CD4-positive, CD25-positive, alpha-beta regulatory T cell (primary cell): ENCODE measurements at regions not wholly inside any gene's neighbourhood (a gene's known extent, or its start where the extent isn't known, plus 50 kb on each side); places are given as distances from the start of the nearest gene placed in this dataset.
A peak's percentile ranks its signal among the peaks of the same experiment; 100 is the strongest.

Experiments
- ATAC-seq, 2 donors: fragments of 150-1000 bp; cut with Tn5 transposase; one replicate each; pipeline ENCODE4 v1.10.0; 2021; ENCODE audit warnings: low read depth in 2 of 2, moderate number of reproducible peaks in 2 of 2, moderate library complexity in 1 of 2
- DNase-seq, 3 donors: peaks; one replicate each; pipeline versions ENCODE4 v3.0.0 to v3.0.0-alpha.2; 2012 to 2022; ENCODE audit warnings: mixed read lengths in 1 of 3
- H3K27ac ChIP-seq: one replicate; pipeline ENCODE4 v1.7.0; 2013; ENCODE audit warnings: mild to moderate bottlenecking, low read length; ENCODE audit not compliant: insufficient read depth, poor library complexity, severe bottlenecking
- H3K27me3 ChIP-seq: one replicate; pipeline ENCODE4 v1.7.0; 2013; ENCODE audit warnings: low read length; ENCODE audit not compliant: control insufficient read depth, insufficient read depth
- H3K36me3 ChIP-seq: one replicate; pipeline ENCODE4 v1.7.0; 2013; ENCODE audit warnings: mild to moderate bottlenecking, low read length, moderate library complexity; ENCODE audit not compliant: control insufficient read depth, insufficient read depth
- H3K4me1 ChIP-seq: 2 replicates; pipeline ENCODE4 v1.7.0; 2013; ENCODE audit warnings: mild to moderate bottlenecking, low read length; ENCODE audit not compliant: insufficient read depth, control insufficient read depth, poor library complexity, severe bottlenecking
- H3K4me3 ChIP-seq: one replicate; pipeline ENCODE4 v1.7.0; 2013; ENCODE audit warnings: low read depth, mild to moderate bottlenecking, low read length, moderate library complexity
- H3K9me3 ChIP-seq, 2 experiments: 1 replicate in 1 of 2; 2 replicates in 1 of 2; pipeline ENCODE4 v1.7.0; 2013; ENCODE audit warnings: low read length in 2 of 2, mild to moderate bottlenecking in 1 of 2, moderate library complexity in 1 of 2; ENCODE audit not compliant: control insufficient read depth in 2 of 2
- H3K27ac Mint-ChIP-seq, 3 donors: one replicate each; pipeline ENCODE4 v1.8.0; 2020 to 2022; ENCODE audit warnings: mild to moderate bottlenecking in 3 of 3, mixed read lengths in 3 of 3, moderate library complexity in 2 of 3
- H3K27me3 Mint-ChIP-seq: one replicate; pipeline ENCODE4 v1.8.0; 2022; ENCODE audit warnings: mild to moderate bottlenecking, mixed read lengths
- H3K36me3 Mint-ChIP-seq: one replicate; pipeline ENCODE4 v1.8.0; 2020; ENCODE audit warnings: mixed read lengths
- H3K4me1 Mint-ChIP-seq, 4 donors: one replicate each; pipeline ENCODE4 v1.8.0; 2020 to 2022; ENCODE audit warnings: mixed read lengths in 4 of 4, mild to moderate bottlenecking in 1 of 4
- H3K4me3 Mint-ChIP-seq, 4 donors: one replicate each; pipeline ENCODE4 v1.8.0; 2020 to 2022; ENCODE audit warnings: mild to moderate bottlenecking in 4 of 4, mixed read lengths in 4 of 4, moderate library complexity in 3 of 4
- H3K9me3 Mint-ChIP-seq, 7 donors: one replicate each; pipeline ENCODE4 v1.8.0; 2020 to 2022; ENCODE audit warnings: mixed read lengths in 7 of 7, mild to moderate bottlenecking in 3 of 7, moderate library complexity in 2 of 7

GRCh38 chr9:706073-706472 is 135.4 kb upstream of the DMRT1 start:
- no peaks in the 10 kb centered on the region for H3K9me3 Mint-ChIP-seq
- peaks cover 29% of the 10 kb centered on the region for H3K27me3 Mint-ChIP-seq
- peaks cover 10% of the 10 kb centered on the region for H3K36me3 Mint-ChIP-seq
- no peaks in the 10 kb centered on the region for H3K4me1 ChIP-seq
- ATAC-seq (no peak), DNase-seq (peak in 1 of 3 donors; percentile 2)
- peak overlapping the region in 1 of 3 donors; percentile 66 for H3K27ac Mint-ChIP-seq
- no peak overlapping the region for H3K27ac ChIP-seq
- H3K36me3 ChIP-seq: no peaks in the 10 kb centered on the region
- H3K4me3 Mint-ChIP-seq: peak overlapping the region in 3 of 4 donors; percentile 85 to 95 (median 85)
- H3K9me3 ChIP-seq: no peaks in the 10 kb centered on the region
- H3K27me3 ChIP-seq: no peaks in the 10 kb centered on the region
- peaks cover 1 to 15% (median 8%) of the 10 kb centered on the region in 4 donors for H3K4me1 Mint-ChIP-seq
- peak overlapping the region; percentile 84 for H3K4me3 ChIP-seq

GRCh38 chr9:706606-707459 is 134.7 kb upstream of the DMRT1 start:
- peak overlapping the region; percentile 64 to 66 (median 65) for H3K27ac Mint-ChIP-seq
- H3K4me3 Mint-ChIP-seq: peak overlapping the region; percentile 62 to 95 (median 85)
- H3K36me3 ChIP-seq: no peaks in the 10 kb centered on the region
- no peaks in the 10 kb centered on the region for H3K9me3 Mint-ChIP-seq
- H3K4me1 Mint-ChIP-seq: peaks cover 1 to 15% (median 8%) of the 10 kb centered on the region in 4 donors
- no peak overlapping the region for H3K27ac ChIP-seq
- H3K27me3 Mint-ChIP-seq: peaks cover 34% of the 10 kb centered on the region
- H3K9me3 ChIP-seq: no peaks in the 10 kb centered on the region
- peak overlapping the region; percentile 84 for H3K4me3 ChIP-seq
- no peaks in the 10 kb centered on the region for H3K27me3 ChIP-seq
- peaks cover 14% of the 10 kb centered on the region for H3K36me3 Mint-ChIP-seq
- ATAC-seq (peak; percentile 72 to 73), DNase-seq (peak in 2 of 3 donors; percentile 6 to 61)
- H3K4me1 ChIP-seq: no peaks in the 10 kb centered on the region

DNA sequence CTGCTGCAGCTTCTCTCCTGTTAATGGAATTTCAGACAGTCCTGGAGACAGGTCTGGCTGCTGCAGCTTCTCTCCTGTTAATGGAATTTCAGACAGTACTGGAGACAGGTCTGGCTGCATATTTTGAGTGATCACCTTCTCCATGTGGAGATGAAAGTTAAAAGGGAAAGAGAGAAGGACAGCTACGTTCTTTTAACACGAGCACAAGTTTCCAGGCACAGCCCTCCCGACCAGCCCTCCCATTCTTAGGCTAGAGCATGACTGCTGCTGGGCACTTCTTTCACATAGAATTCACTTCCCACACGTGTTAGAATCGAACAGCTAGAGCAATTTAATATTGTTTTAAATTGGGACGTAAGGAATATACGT is 133.3 kb upstream of the DMRT1 start:
- Mint-ChIP-seq H3K9me3 (no peaks in the 10 kb centered on the region), H3K36me3 (peaks cover 16% of the 10 kb centered on the region), H3K27me3 (peaks cover 34% of the 10 kb centered on the region), H3K4me1 (peaks cover 1 to 15% (median 8%) of the 10 kb centered on the region in 4 donors), H3K27ac (no peak overlapping the region), H3K4me3 (peak overlapping the region in 1 of 4 donors; percentile 7)
- H3K36me3 ChIP-seq: no peaks in the 10 kb centered on the region
- no peak overlapping the region for H3K4me3 ChIP-seq
- H3K4me1 ChIP-seq: no peaks in the 10 kb centered on the region
- DNase-seq (no peak), ATAC-seq (no peak)
- H3K27ac ChIP-seq: no peak overlapping the region
- H3K27me3 ChIP-seq: no peaks in the 10 kb centered on the region
- H3K9me3 ChIP-seq: no peaks in the 10 kb centered on the region

GRCh38 chr9:708551-709432 is 132.7 kb upstream of the DMRT1 start:
- Histone ChIP-seq H3K4me3 (no peak overlapping the region), H3K4me1 (no peaks in the 10 kb centered on the region), H3K9me3 (no peaks in the 10 kb centered on the region), H3K36me3 (no peaks in the 10 kb centered on the region), H3K27ac (no peak overlapping the region), H3K27me3 (no peaks in the 10 kb centered on the region)
- peak overlapping the region in 1 of 4 donors; percentile 65 for H3K4me3 Mint-ChIP-seq
- H3K27ac Mint-ChIP-seq: no peak overlapping the region
- peaks cover 1 to 15% (median 8%) of the 10 kb centered on the region in 4 donors for H3K4me1 Mint-ChIP-seq
- H3K9me3 Mint-ChIP-seq: no peaks in the 10 kb centered on the region
- DNase-seq: peak in 1 of 3 donors; percentile 2
- no peak for ATAC-seq
- H3K36me3 Mint-ChIP-seq: peaks cover 16% of the 10 kb centered on the region
- H3K27me3 Mint-ChIP-seq: peaks cover 36% of the 10 kb centered on the region

- no peaks in the 10 kb centered on the region for H3K27me3 ChIP-seq
- no peak for DNase-seq
- no peak overlapping the region for H3K27ac Mint-ChIP-seq
- peaks cover 16% of the 10 kb centered on the region for H3K36me3 Mint-ChIP-seq
- H3K9me3 Mint-ChIP-seq: no peaks in the 10 kb centered on the region
- H3K4me1 Mint-ChIP-seq: peaks cover 4 to 10% (median 6%) of the 10 kb centered on the region in 4 donors
- peak overlapping the region in 1 of 4 donors; percentile 12 for H3K4me3 Mint-ChIP-seq
- H3K27me3 Mint-ChIP-seq: peaks cover 39% of the 10 kb centered on the region
- H3K36me3 ChIP-seq: no peaks in the 10 kb centered on the region
- no peak for ATAC-seq
- H3K4me1 ChIP-seq: no peaks in the 10 kb centered on the region
- no peak overlapping the region for H3K4me3 ChIP-seq
- no peak overlapping the region for H3K27ac ChIP-seq
- H3K9me3 ChIP-seq: no peaks in the 10 kb centered on the region
These were observed 130.3 kb upstream of the DMRT1 start for GRCh38 chr9:710951-711745.

GRCh38 chr9:711761-712553 is 129.5 kb upstream of the DMRT1 start:
- Histone ChIP-seq H3K27me3 (no peaks in the 10 kb centered on the region), H3K4me3 (no peak overlapping the region), H3K9me3 (no peaks in the 10 kb centered on the region), H3K36me3 (no peaks in the 10 kb centered on the region), H3K4me1 (no peaks in the 10 kb centered on the region), H3K27ac (no peak overlapping the region)
- peaks cover 0 to 4% (median 1%) of the 10 kb centered on the region in 4 donors for H3K4me1 Mint-ChIP-seq
- H3K4me3 Mint-ChIP-seq: no peak overlapping the region
- DNase-seq: no peak
- ATAC-seq: no peak
- H3K9me3 Mint-ChIP-seq: no peaks in the 10 kb centered on the region
- H3K36me3 Mint-ChIP-seq: peaks cover 16% of the 10 kb centered on the region
- H3K27ac Mint-ChIP-seq: no peak overlapping the region
- peaks cover 32% of the 10 kb centered on the region for H3K27me3 Mint-ChIP-seq

DNA sequence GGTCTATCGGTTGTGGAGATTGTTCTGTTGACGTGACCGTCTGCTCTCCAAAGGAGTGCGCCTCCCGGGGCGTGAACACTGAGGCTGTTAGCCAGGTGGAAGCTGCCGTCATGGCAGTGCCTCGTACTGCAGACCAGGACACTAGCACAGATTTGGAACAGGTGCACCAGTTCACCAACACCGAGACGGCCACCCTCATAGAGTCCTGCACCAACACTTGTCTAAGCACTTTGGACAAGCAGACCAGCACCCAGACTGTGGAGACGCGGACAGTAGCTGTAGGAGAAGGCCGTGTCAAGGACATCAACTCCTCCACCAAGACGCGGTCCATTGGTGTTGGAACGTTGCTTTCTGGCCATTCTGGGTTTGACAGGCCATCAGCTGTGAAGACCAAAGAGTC is 128.9 kb upstream of the DMRT1 start:
- H3K4me3 ChIP-seq: no peak overlapping the region
- Mint-ChIP-seq H3K9me3 (no peaks in the 10 kb centered on the region), H3K27me3 (peaks cover 31% of the 10 kb centered on the region), H3K27ac (no peak overlapping the region), H3K4me3 (no peak overlapping the region), H3K4me1 (peaks cover 0 to 4% (median under 1%) of the 10 kb centered on the region in 4 donors), H3K36me3 (peaks cover 16% of the 10 kb centered on the region)
- no peak for ATAC-seq
- H3K36me3 ChIP-seq: no peaks in the 10 kb centered on the region
- no peaks in the 10 kb centered on the region for H3K9me3 ChIP-seq
- no peaks in the 10 kb centered on the region for H3K4me1 ChIP-seq
- H3K27ac ChIP-seq: no peak overlapping the region
- DNase-seq: no peak
- no peaks in the 10 kb centered on the region for H3K27me3 ChIP-seq
